ENCODE measurements at regions not wholly inside any gene's neighbourhood (a gene's known extent, or its start where the extent isn't known, plus 50 kb on each side); places are given as distances from the start of the nearest gene placed in this dataset.
"Not testable (repeated sequence)": the region's sequence is repeated elsewhere in the genome, so short reads cannot be mapped to it uniquely, and the experiment has no call there.

DNA sequence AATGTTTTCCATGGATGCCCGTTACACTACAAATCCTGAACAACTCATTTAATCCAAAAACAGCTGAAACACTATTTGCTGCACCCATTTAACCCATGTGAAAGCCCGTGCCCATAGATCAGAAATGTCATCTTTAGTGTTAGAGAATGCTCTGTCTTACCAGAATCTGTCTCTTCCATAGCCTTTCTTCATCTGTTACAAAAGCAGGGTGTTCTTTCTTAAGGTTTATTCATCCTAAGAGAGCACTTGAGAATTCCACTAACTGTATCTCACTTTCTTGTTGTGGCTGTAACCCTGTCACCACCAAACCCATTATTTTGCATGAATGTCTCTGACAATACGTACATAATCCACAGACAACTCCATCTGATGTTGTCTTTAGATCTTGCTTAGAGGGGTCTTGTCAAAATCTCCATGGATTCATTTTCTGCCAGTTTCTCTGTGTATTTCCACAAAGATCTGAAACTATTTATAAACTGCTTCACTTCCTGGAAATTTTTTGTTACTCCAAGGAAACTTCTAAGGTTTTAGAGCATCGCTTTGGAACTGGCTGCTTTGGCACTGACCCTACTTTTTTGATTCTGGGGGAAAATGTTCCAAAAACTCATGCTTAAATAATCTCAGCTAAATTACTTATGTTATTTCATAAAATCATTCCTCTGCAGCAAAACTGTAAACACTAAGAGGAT lies 167.8 kb upstream of the CCDC54 start:
- H3K27ac Mint-ChIP-seq: no peak overlapping the region
- H3K27me3 Mint-ChIP-seq: peaks cover 9% of the 10 kb centered on the region
- no peaks in the 10 kb centered on the region for H3K9me3 Mint-ChIP-seq
- no peaks in the 10 kb centered on the region for H3K4me1 Mint-ChIP-seq
- no peaks in the 10 kb centered on the region for H3K36me3 Mint-ChIP-seq
- H3K4me3 Mint-ChIP-seq: no peak overlapping the region
- ATAC-seq: no peak

DNA sequence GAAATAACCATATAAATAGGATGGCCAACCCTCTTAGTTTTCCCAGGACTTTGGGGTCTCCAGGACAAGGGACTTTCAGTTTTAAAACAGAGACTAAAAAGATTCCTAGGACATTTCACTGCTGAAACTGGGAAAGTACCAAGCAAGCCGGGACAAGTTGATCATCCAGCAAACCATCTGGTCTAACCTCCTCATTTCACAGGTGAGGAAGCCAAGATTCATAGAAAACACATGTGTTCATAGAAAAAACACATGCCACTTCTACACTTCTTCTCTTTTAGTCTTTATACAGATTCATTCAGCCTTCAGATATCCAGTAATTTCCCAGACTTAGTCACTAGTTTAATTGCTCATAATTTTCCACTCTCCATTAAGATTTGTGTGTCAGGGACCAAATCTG lies 165.6 kb upstream of the CCDC54 start:
- no peak overlapping the region for H3K27ac Mint-ChIP-seq
- ATAC-seq: no peak
- no peaks in the 10 kb centered on the region for H3K36me3 Mint-ChIP-seq
- no peaks in the 10 kb centered on the region for H3K4me1 Mint-ChIP-seq
- no peaks in the 10 kb centered on the region for H3K9me3 Mint-ChIP-seq
- H3K4me3 Mint-ChIP-seq: no peak overlapping the region
- peaks cover 22% of the 10 kb centered on the region for H3K27me3 Mint-ChIP-seq

DNA sequence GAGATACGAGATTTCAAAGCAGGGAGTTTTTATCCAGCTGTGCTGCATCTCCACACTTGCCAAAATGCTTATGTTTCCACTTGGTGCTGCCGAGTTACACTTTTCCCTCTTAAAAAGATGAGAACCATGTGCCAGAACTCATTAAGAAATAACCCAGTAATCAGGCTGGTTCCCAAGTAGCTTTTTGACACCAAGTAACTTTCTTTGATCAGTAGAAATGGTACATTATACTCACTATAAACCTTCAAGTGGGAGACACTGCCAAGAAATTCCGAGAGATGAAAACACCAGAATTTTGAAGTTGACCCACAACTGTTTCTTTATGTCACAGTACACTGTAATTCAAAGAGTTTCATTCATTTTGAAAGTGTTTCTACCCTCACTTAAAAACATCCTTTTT lies 164.6 kb upstream of the CCDC54 start:
- Mint-ChIP-seq H3K4me3 (no peak overlapping the region), H3K4me1 (no peaks in the 10 kb centered on the region), H3K36me3 (no peaks in the 10 kb centered on the region), H3K9me3 (no peaks in the 10 kb centered on the region), H3K27ac (no peak overlapping the region), H3K27me3 (peaks cover 22% of the 10 kb centered on the region)
- no peak for ATAC-seq

DNA sequence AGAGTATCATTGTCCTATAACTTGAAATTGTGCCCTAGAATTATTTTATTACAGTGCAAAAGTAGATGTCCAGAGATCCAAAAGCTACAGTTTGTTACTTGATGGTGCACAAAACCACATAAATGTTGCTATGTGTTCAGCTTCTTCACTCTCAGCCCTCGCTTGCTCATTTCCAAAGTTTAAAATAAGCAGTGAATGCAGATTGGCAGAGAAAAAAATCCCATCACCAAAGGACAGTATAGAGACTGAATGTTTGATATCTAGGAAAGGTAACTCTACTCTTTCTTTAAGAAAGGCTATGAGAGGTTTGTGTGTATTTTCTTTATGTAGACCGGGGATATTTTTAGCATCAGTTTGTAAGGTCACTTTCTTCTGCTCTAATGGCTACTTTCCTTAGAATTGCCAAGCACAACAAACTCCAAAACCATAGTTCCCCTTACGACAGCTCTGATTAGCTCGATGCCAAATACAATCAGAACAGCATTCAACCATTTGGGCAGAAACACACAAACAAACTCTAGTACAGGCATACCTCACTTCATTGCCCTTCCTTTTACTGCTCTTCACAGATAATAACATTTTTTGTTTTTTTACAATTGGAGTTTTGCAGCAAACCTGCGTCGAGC lies 164.1 kb upstream of the CCDC54 start:
- H3K36me3 Mint-ChIP-seq: no peaks in the 10 kb centered on the region
- no peak overlapping the region for H3K4me3 Mint-ChIP-seq
- no peak for ATAC-seq
- H3K27me3 Mint-ChIP-seq: peaks cover 22% of the 10 kb centered on the region
- H3K4me1 Mint-ChIP-seq: no peaks in the 10 kb centered on the region
- H3K9me3 Mint-ChIP-seq: no peaks in the 10 kb centered on the region
- no peak overlapping the region for H3K27ac Mint-ChIP-seq

DNA sequence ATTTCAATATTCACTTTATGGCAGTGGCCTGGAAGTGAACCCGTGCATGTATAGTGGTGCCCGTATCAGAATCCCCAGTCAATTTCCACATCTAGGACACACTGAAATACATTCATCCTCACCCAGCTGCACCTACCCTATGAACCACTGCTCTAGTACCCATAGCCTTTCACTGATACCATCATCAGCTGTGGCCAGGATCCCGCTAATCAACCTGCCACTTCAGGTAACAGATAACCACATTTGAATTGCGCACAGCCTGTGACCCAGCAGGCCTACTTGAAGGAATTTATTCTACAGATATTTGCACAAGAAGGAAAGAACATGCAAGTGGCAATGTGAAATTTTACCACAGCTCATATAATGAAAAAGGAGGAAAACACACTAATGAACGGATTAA lies 161.0 kb upstream of the CCDC54 start:
- Mint-ChIP-seq H3K27me3 (peaks cover 22% of the 10 kb centered on the region), H3K4me3 (no peak overlapping the region), H3K27ac (no peak overlapping the region), H3K4me1 (no peaks in the 10 kb centered on the region), H3K36me3 (no peaks in the 10 kb centered on the region), H3K9me3 (no peaks in the 10 kb centered on the region)
- ATAC-seq: no peak

DNA sequence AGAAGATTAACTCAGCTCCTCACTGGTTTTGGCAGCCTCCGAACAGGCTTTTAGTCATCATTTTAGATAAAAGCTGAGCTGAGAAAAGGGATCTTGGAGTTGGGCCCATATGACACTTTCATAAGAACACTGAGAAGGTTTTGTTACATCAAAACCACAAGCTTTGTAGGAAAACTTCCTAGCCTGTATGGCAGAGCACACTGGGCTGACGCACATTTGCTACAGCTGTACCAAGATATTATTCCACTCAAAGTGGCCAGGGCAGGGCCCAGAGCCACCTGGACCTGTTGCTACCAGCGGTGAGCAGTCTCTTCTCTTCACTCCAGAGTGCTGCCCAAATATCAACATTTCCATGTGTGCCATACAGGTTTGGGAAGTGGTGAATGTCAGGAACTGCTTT lies 160.5 kb upstream of the CCDC54 start:
- no peak overlapping the region for H3K27ac Mint-ChIP-seq
- peaks cover 22% of the 10 kb centered on the region for H3K27me3 Mint-ChIP-seq
- no peak for ATAC-seq
- H3K9me3 Mint-ChIP-seq: no peaks in the 10 kb centered on the region
- no peak overlapping the region for H3K4me3 Mint-ChIP-seq
- no peaks in the 10 kb centered on the region for H3K4me1 Mint-ChIP-seq
- no peaks in the 10 kb centered on the region for H3K36me3 Mint-ChIP-seq

DNA sequence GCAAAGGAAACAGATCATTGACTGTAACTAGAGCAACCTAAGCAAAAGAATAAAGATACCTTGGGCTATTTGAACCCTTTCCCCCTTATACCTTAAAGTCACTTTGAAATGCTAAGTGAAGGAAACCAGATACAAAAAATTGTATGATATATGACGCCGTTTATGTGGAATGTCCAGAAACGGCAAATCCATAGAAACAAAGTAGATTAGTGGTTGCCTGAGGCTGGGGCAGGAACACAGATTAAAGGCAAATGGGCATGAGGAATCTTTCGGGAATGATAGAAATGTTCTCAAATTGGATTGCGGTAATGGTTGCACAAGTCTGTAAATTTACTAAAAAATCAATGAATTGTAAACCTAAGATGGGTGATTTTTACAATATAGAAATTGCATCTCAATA lies 160.1 kb upstream of the CCDC54 start:
- no peaks in the 10 kb centered on the region for H3K36me3 Mint-ChIP-seq
- ATAC-seq: no peak
- H3K9me3 Mint-ChIP-seq: no peaks in the 10 kb centered on the region
- no peaks in the 10 kb centered on the region for H3K4me1 Mint-ChIP-seq
- H3K4me3 Mint-ChIP-seq: no peak overlapping the region
- H3K27me3 Mint-ChIP-seq: peaks cover 22% of the 10 kb centered on the region
- H3K27ac Mint-ChIP-seq: no peak overlapping the region

DNA sequence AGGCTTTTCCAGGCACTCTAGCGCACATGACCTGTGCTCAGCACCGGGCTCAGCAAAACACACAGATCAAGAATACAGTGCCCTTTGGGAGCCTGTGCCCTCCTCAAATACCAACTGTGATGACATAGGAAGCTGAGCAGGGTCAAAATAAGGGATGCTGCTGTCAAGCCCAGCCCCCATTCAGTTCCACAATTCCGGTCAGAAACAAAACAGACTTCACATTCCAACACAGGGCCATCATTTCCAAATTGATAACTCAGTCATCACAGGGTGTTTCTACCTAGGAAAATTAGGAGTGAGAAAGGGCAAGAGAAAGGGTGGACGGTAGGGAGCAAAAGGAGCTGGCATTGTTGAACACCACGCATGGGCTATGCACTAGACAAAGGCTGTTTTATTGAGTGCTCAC lies 158.4 kb upstream of the CCDC54 start:
- Mint-ChIP-seq H3K4me1 (no peaks in the 10 kb centered on the region), H3K36me3 (no peaks in the 10 kb centered on the region), H3K4me3 (no peak overlapping the region), H3K27me3 (peaks cover 13% of the 10 kb centered on the region), H3K27ac (no peak overlapping the region), H3K9me3 (no peaks in the 10 kb centered on the region)
- no peak for ATAC-seq

DNA sequence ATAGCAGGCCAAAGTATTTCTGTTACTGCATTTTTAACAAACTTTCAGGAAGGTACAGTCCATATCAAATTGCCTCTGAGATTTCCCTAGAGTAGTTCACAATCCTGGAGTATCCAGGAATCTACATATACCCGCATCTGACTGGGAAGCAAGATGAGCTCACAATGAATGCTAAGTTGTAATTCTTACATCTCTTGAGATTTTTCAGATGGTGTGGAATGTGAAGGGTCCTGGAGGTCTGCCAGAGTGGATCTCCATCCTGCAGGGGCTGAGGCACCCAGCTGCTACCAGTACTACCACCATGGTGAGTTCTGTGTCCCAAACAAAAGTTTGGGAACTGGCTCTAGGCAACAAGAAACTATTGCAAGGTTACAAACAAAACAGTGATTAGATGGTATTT lies 156.7 kb upstream of the CCDC54 start:
- Mint-ChIP-seq H3K36me3 (no peaks in the 10 kb centered on the region), H3K27me3 (peaks cover 9% of the 10 kb centered on the region), H3K27ac (no peak overlapping the region), H3K9me3 (no peaks in the 10 kb centered on the region), H3K4me3 (no peak overlapping the region), H3K4me1 (no peaks in the 10 kb centered on the region)
- no peak for ATAC-seq

DNA sequence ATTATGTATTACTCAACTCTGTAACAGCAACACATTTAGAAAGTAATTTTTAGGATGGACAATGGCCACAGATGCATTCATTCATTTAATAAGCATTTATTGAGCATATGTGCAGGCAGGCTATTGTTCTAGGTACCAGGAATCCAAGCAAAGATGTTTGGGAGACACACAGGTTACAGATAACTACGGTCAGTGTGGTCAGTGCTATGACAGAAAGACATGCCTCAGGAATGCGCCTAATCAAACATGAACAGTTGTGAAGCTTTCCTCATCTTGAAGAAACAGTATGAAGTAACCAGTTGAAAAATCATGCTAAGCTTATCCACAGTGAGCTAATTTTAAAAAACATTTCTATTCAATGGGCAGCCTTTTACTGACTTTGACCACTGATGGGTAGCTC lies 155.4 kb upstream of the CCDC54 start:
- H3K9me3 Mint-ChIP-seq: peaks cover 4% of the 10 kb centered on the region
- no peaks in the 10 kb centered on the region for H3K4me1 Mint-ChIP-seq
- no peak for ATAC-seq
- no peak overlapping the region for H3K4me3 Mint-ChIP-seq
- peaks cover 16% of the 10 kb centered on the region for H3K27me3 Mint-ChIP-seq
- H3K36me3 Mint-ChIP-seq: no peaks in the 10 kb centered on the region
- H3K27ac Mint-ChIP-seq: no peak overlapping the region

DNA sequence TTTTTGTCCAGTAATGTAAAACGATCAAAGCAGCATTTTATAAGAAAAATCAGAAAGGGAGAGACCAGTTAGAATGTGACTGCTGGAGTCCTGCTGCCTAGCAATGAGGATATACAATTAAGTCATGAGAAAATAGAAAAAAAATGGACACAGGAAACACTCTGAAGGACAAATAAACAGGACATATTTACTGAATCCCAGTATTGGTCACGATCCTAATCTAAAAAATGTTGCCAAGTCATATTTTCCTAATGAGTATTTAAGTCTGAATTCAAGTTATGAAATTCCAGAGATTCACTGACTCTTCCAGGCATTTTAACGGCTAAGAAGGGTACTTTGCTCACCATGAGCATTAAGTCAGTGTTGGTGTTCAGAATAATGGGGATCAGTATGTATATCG lies 154.3 kb upstream of the CCDC54 start:
- Mint-ChIP-seq H3K27ac (no peak overlapping the region), H3K36me3 (no peaks in the 10 kb centered on the region), H3K4me1 (no peaks in the 10 kb centered on the region), H3K27me3 (peaks cover 17% of the 10 kb centered on the region), H3K9me3 (peaks cover 4% of the 10 kb centered on the region), H3K4me3 (no peak overlapping the region)
- no peak for ATAC-seq

DNA sequence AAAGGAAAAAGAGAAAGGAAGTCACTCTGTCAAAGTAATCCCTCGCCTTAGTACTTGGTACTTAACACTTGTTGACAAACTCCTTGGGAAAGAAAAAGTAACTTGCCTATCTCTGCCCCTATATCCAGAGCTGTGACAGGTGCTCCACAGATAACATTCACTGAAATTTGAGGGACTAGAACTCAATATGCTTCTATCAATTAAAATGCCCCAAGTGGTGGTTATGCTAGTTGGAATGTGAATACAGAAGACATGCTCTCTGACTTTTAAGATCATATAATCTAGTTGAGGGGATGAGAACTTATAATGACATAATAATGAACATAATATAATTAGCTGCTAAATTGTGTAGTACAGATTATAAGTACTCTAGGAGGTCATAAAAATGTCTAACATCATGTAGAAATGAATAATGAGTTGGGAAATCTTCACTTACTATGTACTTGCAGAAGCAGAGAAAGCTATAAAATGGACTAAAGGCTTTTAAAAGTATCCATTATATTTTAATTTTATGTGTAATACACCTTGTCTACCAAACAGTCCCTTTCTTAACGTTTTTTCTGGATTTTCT lies 153.1 kb upstream of the CCDC54 start:
- Mint-ChIP-seq H3K36me3 (no peaks in the 10 kb centered on the region), H3K9me3 (peaks cover 4% of the 10 kb centered on the region), H3K27ac (no peak overlapping the region), H3K4me1 (no peaks in the 10 kb centered on the region), H3K4me3 (no peak overlapping the region), H3K27me3 (peaks cover 17% of the 10 kb centered on the region)
- ATAC-seq: no peak

DNA sequence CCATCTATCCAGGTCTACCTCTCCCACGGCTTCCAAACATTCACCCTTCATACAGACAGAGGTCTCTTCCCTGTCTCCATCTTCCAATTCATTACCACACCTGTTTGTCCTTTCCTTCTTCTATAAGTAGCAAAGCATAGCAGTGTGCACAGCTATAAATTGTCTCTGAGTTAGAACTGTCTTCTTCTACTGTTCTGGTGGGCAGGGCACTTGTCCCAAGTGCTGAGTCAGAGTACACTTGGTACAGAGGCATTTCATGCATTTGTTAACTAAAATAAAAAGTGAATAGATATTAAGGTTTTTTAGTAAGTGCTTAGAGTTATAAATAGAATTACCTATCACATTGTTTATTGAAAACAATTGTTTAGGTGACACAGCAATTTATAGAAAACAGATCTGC lies 150.1 kb upstream of the CCDC54 start:
- Mint-ChIP-seq H3K36me3 (no peaks in the 10 kb centered on the region), H3K4me3 (no peak overlapping the region), H3K9me3 (peaks cover 4% of the 10 kb centered on the region), H3K4me1 (no peaks in the 10 kb centered on the region), H3K27me3 (peaks cover 17% of the 10 kb centered on the region), H3K27ac (no peak overlapping the region)
- ATAC-seq: no peak

DNA sequence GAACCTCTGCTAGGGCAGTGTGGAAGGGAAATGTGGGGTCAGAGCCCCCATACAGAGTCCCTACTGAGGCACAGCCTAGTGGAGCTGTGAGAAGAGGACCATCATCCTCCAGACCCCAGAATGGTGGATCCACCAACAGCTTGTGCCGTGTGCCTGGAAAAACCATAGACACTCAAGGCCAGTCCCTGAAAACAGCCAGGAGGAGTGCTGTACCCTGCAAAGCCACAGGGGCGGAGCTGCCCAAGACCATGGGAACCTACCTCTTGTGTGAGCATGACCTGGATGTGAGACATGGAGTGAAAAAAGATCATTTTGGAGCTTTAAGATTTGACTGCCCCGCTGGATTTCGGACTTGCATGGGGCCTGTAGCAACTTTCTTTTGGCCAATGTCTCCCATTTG lies 143.4 kb upstream of the CCDC54 start:
- H3K36me3 Mint-ChIP-seq, H3K9me3 Mint-ChIP-seq, ATAC-seq, H3K27me3 Mint-ChIP-seq, H3K4me3 Mint-ChIP-seq, H3K27ac Mint-ChIP-seq: not testable (repeated sequence)
- peaks cover 10% of the 10 kb centered on the region for H3K4me1 Mint-ChIP-seq

DNA sequence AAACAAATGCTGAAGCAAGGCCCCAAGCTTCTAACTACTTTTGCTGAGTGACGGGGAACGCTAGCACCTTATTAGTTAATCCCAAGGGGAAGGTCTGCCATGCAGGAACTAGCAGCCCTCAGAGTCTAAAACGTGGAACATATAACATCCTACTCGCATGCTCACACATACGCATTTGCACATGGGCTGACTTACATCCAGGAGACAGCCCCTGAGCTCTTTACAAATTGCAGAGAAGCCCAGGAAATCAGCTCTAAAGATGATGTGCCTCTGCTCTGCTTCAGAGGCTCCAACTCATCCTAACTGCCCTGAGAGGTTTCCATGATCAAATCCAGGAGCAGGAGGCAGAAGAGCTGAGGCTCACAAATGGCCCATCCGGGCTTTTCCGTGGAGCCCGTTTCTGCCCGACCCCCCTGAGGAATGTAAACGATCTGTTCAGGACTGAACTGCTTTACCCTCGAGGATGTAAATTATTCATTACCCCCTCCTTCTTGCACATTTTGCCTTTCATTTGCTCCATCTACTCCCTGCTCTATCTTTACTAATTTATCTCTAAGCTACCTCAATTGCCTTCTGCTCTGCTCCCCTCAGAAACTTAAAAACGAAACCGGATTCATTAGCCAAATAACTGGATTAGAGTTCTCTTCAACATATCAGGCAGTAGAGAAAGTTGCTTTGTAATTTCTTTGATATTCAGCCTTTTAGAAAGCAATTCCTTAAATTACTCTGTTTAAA lies 141.9 kb upstream of the CCDC54 start:
- Mint-ChIP-seq H3K27ac (no peak overlapping the region), H3K4me1 (peaks cover 10% of the 10 kb centered on the region), H3K4me3 (peak overlapping the region; percentile 53), H3K9me3 (no peaks in the 10 kb centered on the region), H3K36me3 (no peaks in the 10 kb centered on the region), H3K27me3 (peaks cover 9% of the 10 kb centered on the region)
- ATAC-seq: no peak

DNA sequence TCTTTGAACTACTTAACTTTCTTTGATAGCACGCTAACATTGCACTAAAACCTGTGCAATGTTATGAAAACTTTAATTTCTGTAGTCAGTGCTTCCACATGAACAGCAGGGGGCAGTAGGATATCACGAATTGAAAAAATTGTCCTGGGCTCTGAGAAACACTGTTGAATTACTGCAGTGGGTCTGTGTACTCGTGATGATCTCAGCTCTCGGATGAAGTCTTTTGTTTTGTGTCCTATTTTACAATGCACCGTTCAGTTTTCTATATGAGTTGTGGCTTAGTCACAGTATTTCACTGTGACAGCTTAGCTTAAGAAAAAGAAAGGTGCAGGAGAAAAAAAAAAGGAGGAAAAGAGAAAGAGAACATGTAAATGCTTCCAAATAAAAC lies 141.3 kb upstream of the CCDC54 start:
- Mint-ChIP-seq H3K4me1 (peaks cover 13% of the 10 kb centered on the region), H3K36me3 (no peaks in the 10 kb centered on the region), H3K27me3 (peaks cover 9% of the 10 kb centered on the region), H3K4me3 (peak overlapping the region; percentile 53), H3K27ac (no peak overlapping the region), H3K9me3 (no peaks in the 10 kb centered on the region)
- ATAC-seq: peak; percentile 62
